ENCODE measurements at regions not wholly inside any gene's neighbourhood (a gene's known extent, or its start where the extent isn't known, plus 50 kb on each side); places are given as distances from the start of the nearest gene placed in this dataset.

GRCh38 chr7:70953331-70953741 lies 178.6 kb upstream of the GALNT17 start:
- no peaks in the 10 kb centered on the region for H3K4me1 ChIP-seq
- TF ChIP-seq POLR2A (IDR thresholded peaks at IDR 0.05; ENCODE audit: low read depth) (no peak), EP300 (IDR thresholded peaks at IDR 0.05) (no peak), POLR2AphosphoS5 (IDR thresholded peaks at IDR 0.05) (no peak)
- TF ChIP-seq, protein P1, sequence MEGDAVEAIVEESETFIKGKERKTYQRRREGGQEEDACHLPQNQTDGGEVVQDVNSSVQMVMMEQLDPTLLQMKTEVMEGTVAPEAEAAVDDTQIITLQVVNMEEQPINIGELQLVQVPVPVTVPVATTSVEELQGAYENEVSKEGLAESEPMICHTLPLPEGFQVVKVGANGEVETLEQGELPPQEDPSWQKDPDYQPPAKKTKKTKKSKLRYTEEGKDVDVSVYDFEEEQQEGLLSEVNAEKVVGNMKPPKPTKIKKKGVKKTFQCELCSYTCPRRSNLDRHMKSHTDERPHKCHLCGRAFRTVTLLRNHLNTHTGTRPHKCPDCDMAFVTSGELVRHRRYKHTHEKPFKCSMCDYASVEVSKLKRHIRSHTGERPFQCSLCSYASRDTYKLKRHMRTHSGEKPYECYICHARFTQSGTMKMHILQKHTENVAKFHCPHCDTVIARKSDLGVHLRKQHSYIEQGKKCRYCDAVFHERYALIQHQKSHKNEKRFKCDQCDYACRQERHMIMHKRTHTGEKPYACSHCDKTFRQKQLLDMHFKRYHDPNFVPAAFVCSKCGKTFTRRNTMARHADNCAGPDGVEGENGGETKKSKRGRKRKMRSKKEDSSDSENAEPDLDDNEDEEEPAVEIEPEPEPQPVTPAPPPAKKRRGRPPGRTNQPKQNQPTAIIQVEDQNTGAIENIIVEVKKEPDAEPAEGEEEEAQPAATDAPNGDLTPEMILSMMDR (IDR thresholded peaks at IDR 0.05): no peak
- H3K27me3 ChIP-seq: no peaks in the 10 kb centered on the region
- H3K27ac ChIP-seq (replicated peaks in 1 of 4): no peak overlapping the region
- intact Hi-C loops (cut with DNase I): no loop called here
- DNase-seq (ENCODE audit: extremely low spot score): no peak
- 53% methylated on average over 6 of the region's 6 CpGs for WGBS
- H3K4me3 ChIP-seq: no peak overlapping the region
- peaks cover 0 to 8% (median 4%) of the 10 kb centered on the region in 4 donors for H3K9me3 ChIP-seq
- no peaks in the 10 kb centered on the region for H3K36me3 ChIP-seq

DNA sequence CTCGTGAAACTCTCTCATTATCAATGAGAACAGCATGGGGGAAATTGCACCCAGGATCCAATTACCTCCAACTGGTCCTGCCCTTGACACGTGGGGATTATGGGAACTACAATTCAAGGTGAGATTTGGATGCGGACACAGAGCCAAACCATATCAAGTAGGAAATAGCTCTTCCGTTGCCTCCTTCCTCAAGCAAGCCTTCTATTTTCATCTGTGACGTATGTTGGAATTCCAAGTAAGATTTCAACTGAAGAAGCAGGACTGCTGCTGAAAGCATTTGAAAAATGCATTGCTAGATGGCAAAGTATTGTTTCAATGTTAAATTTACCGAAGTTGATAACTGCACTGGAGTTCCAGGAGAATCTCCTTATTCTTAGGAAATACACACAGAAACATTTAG lies 178.1 kb upstream of the GALNT17 start:
- no peaks in the 10 kb centered on the region for H3K36me3 ChIP-seq
- no peak for TF ChIP-seq EP300 (IDR thresholded peaks at IDR 0.05)
- TF ChIP-seq POLR2A (IDR thresholded peaks at IDR 0.05; ENCODE audit: low read depth): no peak
- TF ChIP-seq POLR2AphosphoS5 (IDR thresholded peaks at IDR 0.05): no peak
- TF ChIP-seq, protein P1 (IDR thresholded peaks at IDR 0.05): no peak
- no peaks in the 10 kb centered on the region for H3K4me1 ChIP-seq
- no peaks in the 10 kb centered on the region for H3K27me3 ChIP-seq
- 23% methylated on average over 6 of the region's 6 CpGs for WGBS
- intact Hi-C loops (cut with DNase I): no loop called here
- no peak overlapping the region for H3K27ac ChIP-seq (replicated peaks in 1 of 4)
- H3K4me3 ChIP-seq: no peak overlapping the region
- DNase-seq (ENCODE audit: extremely low spot score): no peak
- peaks cover 0 to 5% (median 2%) of the 10 kb centered on the region in 4 donors for H3K9me3 ChIP-seq

DNA sequence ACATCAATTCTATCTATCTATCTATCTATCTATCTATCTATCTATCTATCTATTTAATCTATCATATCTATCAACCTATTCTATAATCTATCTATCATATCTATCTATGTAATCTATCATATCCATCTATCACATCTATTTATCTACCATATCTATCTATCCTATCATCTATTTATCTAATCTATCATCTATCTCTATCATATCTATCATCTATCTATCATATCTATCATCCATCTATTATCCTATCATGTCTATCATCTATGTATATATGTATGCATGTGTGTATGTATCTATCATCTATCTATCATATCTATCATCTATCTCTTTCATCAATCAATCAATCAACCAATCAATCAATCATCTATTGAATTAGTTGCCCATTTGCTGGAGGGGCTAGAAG lies 159.3 kb upstream of the GALNT17 start:
- intact Hi-C loops (cut with DNase I): no loop called here
- TF ChIP-seq, protein P1 (IDR thresholded peaks at IDR 0.05): no peak
- no peak for TF ChIP-seq POLR2AphosphoS5 (IDR thresholded peaks at IDR 0.05)
- TF ChIP-seq EP300 (IDR thresholded peaks at IDR 0.05): no peak
- TF ChIP-seq POLR2A (IDR thresholded peaks at IDR 0.05; ENCODE audit: low read depth): no peak
- no peaks in the 10 kb centered on the region for H3K27me3 ChIP-seq
- H3K4me1 ChIP-seq: peaks cover 0 to 3% (median 0%) of the 10 kb centered on the region in 4 donors
- peaks cover 0 to 15% (median 7%) of the 10 kb centered on the region in 4 donors for H3K9me3 ChIP-seq
- H3K27ac ChIP-seq (replicated peaks in 1 of 4): no peak overlapping the region
- no peak for DNase-seq (ENCODE audit: extremely low spot score)
- H3K4me3 ChIP-seq: no peak overlapping the region
- H3K36me3 ChIP-seq: no peaks in the 10 kb centered on the region

- TF ChIP-seq POLR2A (IDR thresholded peaks at IDR 0.05; ENCODE audit: low read depth): no peak
- no peak for TF ChIP-seq EP300 (IDR thresholded peaks at IDR 0.05)
- TF ChIP-seq POLR2AphosphoS5 (IDR thresholded peaks at IDR 0.05): no peak
- TF ChIP-seq, protein P1 (IDR thresholded peaks at IDR 0.05): no peak
- H3K4me1 ChIP-seq: peaks cover 0 to 3% (median 0%) of the 10 kb centered on the region in 4 donors
- intact Hi-C loops (cut with DNase I): no loop called here
- DNase-seq (ENCODE audit: extremely low spot score): no peak
- no peak overlapping the region for H3K27ac ChIP-seq (replicated peaks in 1 of 4)
- no peaks in the 10 kb centered on the region for H3K27me3 ChIP-seq
- H3K4me3 ChIP-seq: no peak overlapping the region
- H3K36me3 ChIP-seq: no peaks in the 10 kb centered on the region
- H3K9me3 ChIP-seq: peaks cover 0 to 10% (median 4%) of the 10 kb centered on the region in 4 donors
Measured at GRCh38 chr7:70975754-70976153, 156.2 kb upstream of the GALNT17 start.

DNA sequence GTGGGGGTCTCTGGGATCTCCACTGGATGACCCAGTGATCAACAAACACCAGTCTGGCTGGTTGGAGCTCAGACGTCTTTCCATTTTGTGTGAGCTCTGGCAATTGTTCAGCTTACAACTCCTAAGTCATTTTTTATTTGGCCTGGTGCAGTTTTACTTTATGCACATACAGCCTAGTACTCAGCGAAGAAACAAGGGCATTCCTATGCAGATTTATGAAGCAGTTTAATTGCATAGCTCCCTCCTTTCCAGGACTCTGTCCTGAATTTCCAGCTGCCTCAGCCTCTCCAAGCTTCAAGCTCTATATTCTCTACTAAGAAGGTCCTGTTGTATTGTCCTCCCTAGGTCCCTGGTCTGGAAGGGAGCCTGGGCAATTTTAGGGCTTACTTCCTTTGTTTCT lies 145.6 kb upstream of the GALNT17 start:
- Histone ChIP-seq H3K4me3 (no peak overlapping the region), H3K27ac (replicated peaks in 1 of 4) (no peak overlapping the region), H3K36me3 (no peaks in the 10 kb centered on the region), H3K9me3 (no peaks in the 10 kb centered on the region), H3K27me3 (no peaks in the 10 kb centered on the region), H3K4me1 (no peaks in the 10 kb centered on the region)
- DNase-seq (ENCODE audit: extremely low spot score): no peak
- intact Hi-C loops (cut with DNase I): no loop called here
- 96% methylated on average over 2 of the region's 2 CpGs for WGBS
- TF ChIP-seq EP300 (IDR thresholded peaks at IDR 0.05) (no peak), POLR2AphosphoS5 (IDR thresholded peaks at IDR 0.05) (no peak), POLR2A (IDR thresholded peaks at IDR 0.05; ENCODE audit: low read depth) (no peak)
- TF ChIP-seq, protein P1 (IDR thresholded peaks at IDR 0.05): no peak
